ENCODE measurements at regions not wholly inside any gene's neighbourhood (a gene's known extent, or its start where the extent isn't known, plus 50 kb on each side); places are given as distances from the start of the nearest gene placed in this dataset.
"Not testable (repeated sequence)": the region's sequence is repeated elsewhere in the genome, so short reads cannot be mapped to it uniquely, and the experiment has no call there.

GRCh38 chr14:85057221-85057620 lies 472.7 kb upstream of the FLRT2 start:
- DNase-seq (ENCODE audit: low read depth in 1 of 2, low spot score in 1 of 2) = no peak

GRCh38 chr14:85058150-85058549 lies 471.8 kb upstream of the FLRT2 start:
- DNase-seq (ENCODE audit: low read depth in 1 of 2, low spot score in 1 of 2) = no peak

- DNase-seq (ENCODE audit: low read depth in 1 of 2, low spot score in 1 of 2) = no peak
Measured at GRCh38 chr14:85060121-85060520, 469.8 kb upstream of the FLRT2 start.

GRCh38 chr14:85061256-85061655 lies 468.7 kb upstream of the FLRT2 start:
- no peak for DNase-seq (ENCODE audit: low read depth in 1 of 2, low spot score in 1 of 2)

GRCh38 chr14:85063747-85064146 lies 466.2 kb upstream of the FLRT2 start:
- DNase-seq (ENCODE audit: low read depth in 1 of 2, low spot score in 1 of 2) = no peak

GRCh38 chr14:85071447-85071846 lies 458.5 kb upstream of the FLRT2 start:
- no peak for DNase-seq (ENCODE audit: low read depth in 1 of 2, low spot score in 1 of 2)

- DNase-seq (ENCODE audit: low read depth in 1 of 2, low spot score in 1 of 2) = no peak
Measured at GRCh38 chr14:85074955-85075354, 455.0 kb upstream of the FLRT2 start.

- DNase-seq (ENCODE audit: low read depth in 1 of 2, low spot score in 1 of 2) = no peak
Measured at GRCh38 chr14:85075694-85076476, 454.1 kb upstream of the FLRT2 start.

GRCh38 chr14:85077716-85078115 lies 452.2 kb upstream of the FLRT2 start:
- DNase-seq (ENCODE audit: low read depth in 1 of 2, low spot score in 1 of 2) = not testable (repeated sequence)

- no peak for DNase-seq (ENCODE audit: low read depth in 1 of 2, low spot score in 1 of 2)
Measured at GRCh38 chr14:85079842-85080730, 449.9 kb upstream of the FLRT2 start.

GRCh38 chr14:85084344-85084743 lies 445.6 kb upstream of the FLRT2 start:
- DNase-seq (ENCODE audit: low read depth in 1 of 2, low spot score in 1 of 2) = no peak

- DNase-seq (ENCODE audit: low read depth in 1 of 2, low spot score in 1 of 2) = no peak
Measured at GRCh38 chr14:85085981-85086380, 444.0 kb upstream of the FLRT2 start.

GRCh38 chr14:85087201-85087600 lies 442.7 kb upstream of the FLRT2 start:
- no peak for DNase-seq (ENCODE audit: low read depth in 1 of 2, low spot score in 1 of 2)

GRCh38 chr14:85088192-85088591 lies 441.8 kb upstream of the FLRT2 start:
- no peak for DNase-seq (ENCODE audit: low read depth in 1 of 2, low spot score in 1 of 2)

- DNase-seq (ENCODE audit: low read depth in 1 of 2, low spot score in 1 of 2) = no peak
Measured at GRCh38 chr14:85090681-85091080, 439.3 kb upstream of the FLRT2 start.

GRCh38 chr14:85093631-85094330 lies 436.2 kb upstream of the FLRT2 start:
- DNase-seq (ENCODE audit: low read depth in 1 of 2, low spot score in 1 of 2) = no peak

GRCh38 chr14:85102591-85102990 lies 427.4 kb upstream of the FLRT2 start:
- DNase-seq (ENCODE audit: low read depth in 1 of 2, low spot score in 1 of 2) = no peak

- DNase-seq (ENCODE audit: low read depth in 1 of 2, low spot score in 1 of 2) = no peak
Measured at GRCh38 chr14:85106506-85106905, 423.4 kb upstream of the FLRT2 start.

- no peak for DNase-seq (ENCODE audit: low read depth in 1 of 2, low spot score in 1 of 2)
Measured at GRCh38 chr14:85112762-85113161, 417.2 kb upstream of the FLRT2 start.

GRCh38 chr14:85115921-85116320 lies 414.0 kb upstream of the FLRT2 start:
- no peak for DNase-seq (ENCODE audit: low read depth in 1 of 2, low spot score in 1 of 2)

GRCh38 chr14:85118274-85118673 lies 411.7 kb upstream of the FLRT2 start:
- no peak for DNase-seq (ENCODE audit: low read depth in 1 of 2, low spot score in 1 of 2)

- no peak for DNase-seq (ENCODE audit: low read depth in 1 of 2, low spot score in 1 of 2)
Measured at GRCh38 chr14:85122690-85123089, 407.3 kb upstream of the FLRT2 start.

Measured in activated CD4-positive, alpha-beta T cell treated with anti-CD3 and anti-CD28 coated beads, Interleukin-2, amount 50 U/mL, for 24 hours (primary cell).